CD4-positive, CD25-positive, alpha-beta regulatory T cell (primary cell): ENCODE measurements at regions not wholly inside any gene's neighbourhood (a gene's known extent, or its start where the extent isn't known, plus 50 kb on each side); places are given as distances from the start of the nearest gene placed in this dataset.

Source experiments
- ATAC-seq, 2 donors: fragments of 150-1000 bp; cut with Tn5 transposase; one replicate each; pipeline ENCODE4 v1.10.0; 2021; ENCODE audit warnings: low read depth in 2 of 2, moderate number of reproducible peaks in 2 of 2, moderate library complexity in 1 of 2
- DNase-seq, 3 donors: peaks; one replicate each; pipeline versions ENCODE4 v3.0.0 to v3.0.0-alpha.2; 2012 to 2022; ENCODE audit warnings: mixed read lengths in 1 of 3
- H3K27ac ChIP-seq: one replicate; pipeline ENCODE4 v1.7.0; 2013; ENCODE audit warnings: mild to moderate bottlenecking, low read length; ENCODE audit not compliant: insufficient read depth, poor library complexity, severe bottlenecking
- H3K27me3 ChIP-seq: one replicate; pipeline ENCODE4 v1.7.0; 2013; ENCODE audit warnings: low read length; ENCODE audit not compliant: control insufficient read depth, insufficient read depth
- H3K36me3 ChIP-seq: one replicate; pipeline ENCODE4 v1.7.0; 2013; ENCODE audit warnings: mild to moderate bottlenecking, low read length, moderate library complexity; ENCODE audit not compliant: control insufficient read depth, insufficient read depth
- H3K4me1 ChIP-seq: 2 replicates; pipeline ENCODE4 v1.7.0; 2013; ENCODE audit warnings: mild to moderate bottlenecking, low read length; ENCODE audit not compliant: insufficient read depth, control insufficient read depth, poor library complexity, severe bottlenecking
- H3K4me3 ChIP-seq: one replicate; pipeline ENCODE4 v1.7.0; 2013; ENCODE audit warnings: low read depth, mild to moderate bottlenecking, low read length, moderate library complexity
- H3K9me3 ChIP-seq, 2 experiments: 1 replicate in 1 of 2; 2 replicates in 1 of 2; pipeline ENCODE4 v1.7.0; 2013; ENCODE audit warnings: low read length in 2 of 2, mild to moderate bottlenecking in 1 of 2, moderate library complexity in 1 of 2; ENCODE audit not compliant: control insufficient read depth in 2 of 2
- H3K27ac Mint-ChIP-seq, 3 donors: one replicate each; pipeline ENCODE4 v1.8.0; 2020 to 2022; ENCODE audit warnings: mild to moderate bottlenecking in 3 of 3, mixed read lengths in 3 of 3, moderate library complexity in 2 of 3
- H3K27me3 Mint-ChIP-seq: one replicate; pipeline ENCODE4 v1.8.0; 2022; ENCODE audit warnings: mild to moderate bottlenecking, mixed read lengths
- H3K36me3 Mint-ChIP-seq: one replicate; pipeline ENCODE4 v1.8.0; 2020; ENCODE audit warnings: mixed read lengths
- H3K4me1 Mint-ChIP-seq, 4 donors: one replicate each; pipeline ENCODE4 v1.8.0; 2020 to 2022; ENCODE audit warnings: mixed read lengths in 4 of 4, mild to moderate bottlenecking in 1 of 4
- H3K4me3 Mint-ChIP-seq, 4 donors: one replicate each; pipeline ENCODE4 v1.8.0; 2020 to 2022; ENCODE audit warnings: mild to moderate bottlenecking in 4 of 4, mixed read lengths in 4 of 4, moderate library complexity in 3 of 4
- H3K9me3 Mint-ChIP-seq, 7 donors: one replicate each; pipeline ENCODE4 v1.8.0; 2020 to 2022; ENCODE audit warnings: mixed read lengths in 7 of 7, mild to moderate bottlenecking in 3 of 7, moderate library complexity in 2 of 7

DNA sequence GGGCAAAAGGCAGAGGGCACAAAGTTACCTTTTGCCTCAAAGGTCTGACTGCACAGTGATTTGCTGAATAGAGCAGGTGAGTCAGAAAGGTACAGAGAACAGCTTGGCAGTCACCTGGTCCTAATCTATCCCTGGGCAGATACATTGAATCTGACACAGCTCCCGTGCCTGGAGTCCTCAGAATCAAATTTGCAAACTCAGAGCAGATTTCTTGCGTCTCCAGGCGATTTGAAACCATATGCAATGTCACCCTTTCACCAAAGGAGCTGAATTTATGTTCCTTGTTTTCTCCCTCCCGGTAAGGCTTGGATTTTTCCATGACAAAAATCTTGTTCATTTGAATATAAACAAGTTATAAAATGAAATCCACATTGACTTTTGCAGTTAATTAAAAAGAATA lies 81.6 kb upstream of the SNAP25 start:
- Histone ChIP-seq H3K27ac (no peak overlapping the region), H3K27me3 (no peaks in the 10 kb centered on the region), H3K4me3 (no peak overlapping the region), H3K9me3 (no peaks in the 10 kb centered on the region), H3K4me1 (no peaks in the 10 kb centered on the region), H3K36me3 (no peaks in the 10 kb centered on the region)
- Mint-ChIP-seq H3K4me1 (no peaks in the 10 kb centered on the region), H3K36me3 (no peaks in the 10 kb centered on the region), H3K9me3 (peaks cover 0 to 2% (median 0%) of the 10 kb centered on the region in 7 donors), H3K27me3 (peaks cover 7% of the 10 kb centered on the region), H3K4me3 (no peak overlapping the region), H3K27ac (no peak overlapping the region)
- ATAC-seq = no peak
- no peak for DNase-seq

DNA sequence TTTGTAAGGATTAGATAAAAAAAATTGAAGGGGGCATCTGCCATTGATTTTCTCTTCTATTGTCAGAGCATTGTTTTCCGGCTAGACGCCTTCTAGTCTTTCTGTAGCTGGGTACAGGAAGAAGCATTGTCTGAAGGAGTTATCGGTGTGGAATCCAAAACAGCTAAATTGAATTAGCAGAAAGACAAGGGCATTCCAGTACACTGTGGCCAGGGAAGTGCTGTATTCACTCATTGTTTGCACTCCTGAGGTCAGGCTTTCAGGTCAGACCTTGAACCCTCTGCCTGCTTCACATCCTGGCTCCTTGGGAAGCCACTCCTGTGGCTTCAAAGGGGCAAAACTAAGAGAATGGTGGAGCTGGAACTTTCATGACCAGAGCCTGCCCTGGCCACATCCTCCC lies 81.1 kb upstream of the SNAP25 start:
- DNase-seq = no peak
- ATAC-seq = no peak
- Mint-ChIP-seq H3K4me1 (no peaks in the 10 kb centered on the region), H3K9me3 (peaks cover 0 to 2% (median 0%) of the 10 kb centered on the region in 7 donors), H3K36me3 (no peaks in the 10 kb centered on the region), H3K27me3 (peaks cover 7% of the 10 kb centered on the region), H3K4me3 (no peak overlapping the region), H3K27ac (no peak overlapping the region)
- no peaks in the 10 kb centered on the region for H3K36me3 ChIP-seq
- no peaks in the 10 kb centered on the region for H3K9me3 ChIP-seq
- H3K4me1 ChIP-seq = no peaks in the 10 kb centered on the region
- no peak overlapping the region for H3K4me3 ChIP-seq
- H3K27ac ChIP-seq = no peak overlapping the region
- H3K27me3 ChIP-seq = no peaks in the 10 kb centered on the region

DNA sequence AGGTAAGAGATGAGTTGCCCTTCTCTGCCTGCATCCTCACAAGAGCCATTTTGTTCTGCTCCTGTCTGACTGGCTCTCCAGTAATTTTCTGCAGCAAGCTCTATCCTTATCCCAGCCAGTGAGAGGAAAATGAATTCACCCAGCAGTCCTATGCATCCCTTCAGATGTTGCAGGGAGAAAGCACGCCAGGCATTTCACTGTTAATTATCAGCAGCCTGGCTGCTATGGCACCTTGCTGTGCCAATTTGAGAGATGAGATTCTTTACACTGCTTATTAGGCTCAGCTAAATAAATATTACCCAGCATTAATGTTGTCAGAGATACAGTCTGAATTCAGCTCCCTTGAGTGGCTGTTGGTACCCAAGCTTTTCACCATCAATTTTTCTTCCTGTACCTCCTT lies 61.1 kb upstream of the SNAP25 start:
- no peaks in the 10 kb centered on the region for H3K36me3 ChIP-seq
- no peaks in the 10 kb centered on the region for H3K9me3 ChIP-seq
- H3K27me3 ChIP-seq = no peaks in the 10 kb centered on the region
- no peaks in the 10 kb centered on the region for H3K36me3 Mint-ChIP-seq
- H3K4me3 ChIP-seq = no peak overlapping the region
- DNase-seq (no peak), ATAC-seq (no peak)
- H3K27me3 Mint-ChIP-seq = no peaks in the 10 kb centered on the region
- H3K27ac Mint-ChIP-seq = no peak overlapping the region
- H3K4me1 Mint-ChIP-seq = no peaks in the 10 kb centered on the region
- no peak overlapping the region for H3K27ac ChIP-seq
- H3K4me1 ChIP-seq = no peaks in the 10 kb centered on the region
- H3K4me3 Mint-ChIP-seq = no peak overlapping the region
- H3K9me3 Mint-ChIP-seq = peaks cover 0 to 7% (median 4%) of the 10 kb centered on the region in 7 donors

DNA sequence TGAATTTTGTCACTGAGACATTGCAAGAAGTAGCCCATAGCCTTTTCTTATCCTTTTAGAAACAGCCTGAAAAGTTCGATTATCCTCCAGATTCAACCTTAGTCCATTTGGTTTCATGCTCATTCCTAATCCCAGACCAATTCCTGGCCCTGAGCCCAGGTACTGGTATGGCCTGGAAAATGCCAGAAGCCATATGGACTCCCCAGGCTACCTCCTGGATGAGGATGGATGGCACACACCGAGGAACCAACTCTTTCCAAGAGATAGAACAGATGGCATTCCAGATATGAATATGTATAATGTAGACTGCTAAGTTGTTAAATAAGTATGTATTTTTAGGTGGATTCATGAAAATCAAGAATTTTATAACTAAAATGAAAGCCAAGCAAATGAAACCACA lies 51.6 kb upstream of the SNAP25 start:
- Histone ChIP-seq H3K4me3 (no peak overlapping the region), H3K9me3 (no peaks in the 10 kb centered on the region), H3K27ac (no peak overlapping the region), H3K27me3 (no peaks in the 10 kb centered on the region), H3K36me3 (no peaks in the 10 kb centered on the region), H3K4me1 (no peaks in the 10 kb centered on the region)
- DNase-seq = no peak
- Mint-ChIP-seq H3K27ac (no peak overlapping the region), H3K4me1 (no peaks in the 10 kb centered on the region), H3K27me3 (peaks cover 5% of the 10 kb centered on the region), H3K4me3 (no peak overlapping the region), H3K36me3 (no peaks in the 10 kb centered on the region), H3K9me3 (peaks cover 0 to 25% (median 7%) of the 10 kb centered on the region in 7 donors)
- no peak for ATAC-seq

DNA sequence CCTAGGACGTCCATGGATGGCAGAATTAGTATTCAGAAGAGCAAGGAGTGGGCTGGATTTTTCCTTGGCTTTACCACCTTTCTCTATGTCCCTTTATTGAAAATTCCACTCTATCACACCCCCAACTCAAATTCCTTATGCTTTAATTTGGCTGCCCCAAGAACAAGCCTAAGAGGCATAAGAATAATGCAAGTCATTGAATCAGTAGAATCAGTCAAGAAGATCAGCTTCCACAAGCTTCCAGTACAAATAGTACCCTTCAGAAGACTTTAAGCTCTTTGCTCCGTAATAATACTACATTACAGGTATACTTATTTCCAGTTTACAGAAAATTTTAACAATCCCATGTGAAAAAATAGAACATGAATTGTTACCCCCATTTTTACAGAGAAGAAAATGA lies 51.0 kb upstream of the SNAP25 start:
- H3K9me3 ChIP-seq = no peaks in the 10 kb centered on the region
- no peak overlapping the region for H3K4me3 ChIP-seq
- Mint-ChIP-seq H3K27ac (no peak overlapping the region), H3K4me3 (no peak overlapping the region), H3K36me3 (no peaks in the 10 kb centered on the region), H3K9me3 (peaks cover 0 to 25% (median 7%) of the 10 kb centered on the region in 7 donors), H3K4me1 (peaks cover 0 to 3% (median 1%) of the 10 kb centered on the region in 4 donors), H3K27me3 (peaks cover 8% of the 10 kb centered on the region)
- no peak for ATAC-seq
- H3K36me3 ChIP-seq = no peaks in the 10 kb centered on the region
- no peak overlapping the region for H3K27ac ChIP-seq
- no peak for DNase-seq
- no peaks in the 10 kb centered on the region for H3K27me3 ChIP-seq
- no peaks in the 10 kb centered on the region for H3K4me1 ChIP-seq
